Transverse colon (tissue), 4 donors: ENCODE measurements at regions not wholly inside any gene's neighbourhood (a gene's known extent, or its start where the extent isn't known, plus 50 kb on each side); places are given as distances from the start of the nearest gene placed in this dataset.

ENCODE experiments used
- CTCF ChIP-seq, 5 experiments: fragments of 200-600 bp in 3 of 5; fragments of 450-650 bp in 2 of 5; sonication (generic) in 3 of 5; IDR thresholded peaks; 1 replicate in 2 of 5; 2 replicates in 3 of 5; pipeline ENCODE4 v1.5.1; 2016 to 2017; ENCODE audit warnings: antibody characterized with exemption in 5 of 5, inconsistent platforms in 3 of 5, mild to moderate bottlenecking in 2 of 5, moderate library complexity in 1 of 5
- EP300 ChIP-seq: sonication (generic); formaldehyde crosslinking; IDR thresholded peaks from one replicate; pipeline ENCODE4 v1.6.1; 2017; ENCODE audit warnings: antibody characterized with exemption, low read depth
- POLR2A ChIP-seq: fragments of 450-650 bp; IDR thresholded peaks from one replicate; pipeline ENCODE4 v1.6.1; 2016; ENCODE audit warnings: antibody characterized with exemption, mild to moderate bottlenecking, moderate library complexity
- POLR2AphosphoS5 ChIP-seq, 3 donors: sonication (generic); formaldehyde crosslinking; IDR thresholded peaks; one replicate each; pipeline ENCODE4 v1.6.1; 2016; ENCODE audit warnings: antibody characterized with exemption in 3 of 3

GRCh38 chr15:88747631-88748030 lies 55.6 kb upstream of the ACAN start:
- no peak for TF ChIP-seq CTCF (IDR thresholded peaks at IDR 0.05)
- TF ChIP-seq EP300: no peak
- TF ChIP-seq POLR2A: no peak
- TF ChIP-seq POLR2AphosphoS5 (IDR thresholded peaks at IDR 0.05): no peak
